ENCODE measurements at regions not wholly inside any gene's neighbourhood (a gene's known extent, or its start where the extent isn't known, plus 50 kb on each side); places are given as distances from the start of the nearest gene placed in this dataset.

- H2AFZ ChIP-seq (ENCODE audit: low read depth, low read length, poor library complexity, severe bottlenecking), result no peak overlapping the region
- H3K9me3 ChIP-seq (ENCODE audit: control insufficient read depth in 1 of 2, insufficient read depth in 1 of 2, low read depth in 1 of 2, low read length in 2 of 2), result peaks cover 13 to 14% of the 10 kb centered on the region in 2 experiments; a peak in 2 of 4 replicates
- no peaks in the 10 kb centered on the region for H3K4me1 ChIP-seq (ENCODE audit: control insufficient read depth in 1 of 2, insufficient read depth in 2 of 2, low read length in 2 of 2)
- no peak for DNase-seq (ENCODE audit: low read depth, low spot score)
- no peaks in the 10 kb centered on the region for H4K20me1 ChIP-seq (ENCODE audit: insufficient read depth)
- BruUV-seq (replicated peaks), result no TSS peak
- H3K4me2 ChIP-seq (ENCODE audit: low read length), result no peak overlapping the region
- H3K9me2 ChIP-seq (ENCODE audit: insufficient read depth), result no peaks in the 10 kb centered on the region
- no peaks in the 10 kb centered on the region for H3K79me2 ChIP-seq (ENCODE audit: insufficient read depth, low read length)
- H3K27me3 ChIP-seq (ENCODE audit: insufficient read depth, low read length), result no peaks in the 10 kb centered on the region
- POLR2A ChIA-PET, result no interaction called here
- H3K4me3 ChIP-seq (replicated peaks in 1 of 2; ENCODE audit: low read depth in 1 of 2, low read length in 2 of 2), result no peak overlapping the region
- CTCF ChIA-PET, result no interaction called here
- H3K9ac ChIP-seq (ENCODE audit: low read length), result no peak overlapping the region
- no peak for TF ChIP-seq POLR2A (IDR thresholded peaks at IDR 0.05; ENCODE audit: borderline replicate concordance, extremely low read depth, insufficient read depth, insufficient read length)
- TF ChIP-seq MAX (IDR thresholded peaks at IDR 0.05), result no peak
- TF ChIP-seq SIN3A (IDR thresholded peaks at IDR 0.05; ENCODE audit: low read depth), result no peak
- TF ChIP-seq JUND (IDR thresholded peaks at IDR 0.05), result no peak
- TF ChIP-seq CEBPB (IDR thresholded peaks at IDR 0.05; ENCODE audit: low read depth), result no peak
- TF ChIP-seq SRF (IDR thresholded peaks at IDR 0.05; ENCODE audit: low read depth), result no peak
- TF ChIP-seq YY1 (IDR thresholded peaks at IDR 0.05; ENCODE audit: extremely low read depth, insufficient replicate concordance, low read depth, low read length), result no peak
- TF ChIP-seq CTCF (IDR thresholded peaks at IDR 0.05 in 2 of 3, conservative IDR thresholded peaks at IDR 0.05 in 1 of 3; ENCODE audit: borderline replicate concordance in 1 of 3, insufficient read depth in 1 of 3, low read depth in 2 of 3, low read length in 2 of 3), result no peak
- no peak for TF ChIP-seq RAD21 (IDR thresholded peaks at IDR 0.05; ENCODE audit: low read depth)
- no peak for TF ChIP-seq ELF1 (IDR thresholded peaks at IDR 0.05; ENCODE audit: borderline replicate concordance, low read depth)
- no peak for TF ChIP-seq EGR1 (IDR thresholded peaks at IDR 0.05; ENCODE audit: low read depth)
- no peak for TF ChIP-seq ZBTB33 (IDR thresholded peaks at IDR 0.05; ENCODE audit: extremely low read depth, insufficient replicate concordance, low read length)
- no peaks in the 10 kb centered on the region for H3K36me3 ChIP-seq (ENCODE audit: control insufficient read depth in 1 of 2, insufficient read depth in 2 of 2, low read length in 2 of 2)
- intact Hi-C loops (cut with micrococcal nuclease), result no loop called here
- RAD21 ChIA-PET (ENCODE audit: low non-redundant PET in 1 of 2, low total read pairs in 2 of 2, uncharacterized antibody in 2 of 2, unreplicated experiment in 2 of 2), result no interaction called here
- no peak overlapping the region for H3K27ac ChIP-seq (ENCODE audit: low read depth, low read length)
- no peak for ATAC-seq
These were observed 157.3 kb upstream of the CTNNA2 start for GRCh38 chr2:79355569-79355968.

Measured in HCT116 (cell line).